H1 (cell line): ENCODE measurements at regions not wholly inside any gene's neighbourhood (a gene's known extent, or its start where the extent isn't known, plus 50 kb on each side); places are given as distances from the start of the nearest gene placed in this dataset.

Experiments used
- CTCF ChIA-PET: fragments of 300-600 bp; sonication (Branson Sonifier 250); formaldehyde crosslinking; loops from one replicate; lab custom pipeline; 2021; ENCODE audit not compliant: partially characterized antibody; lab: Charles Lee
- POLR2A ChIA-PET: fragments of 300-600 bp; sonication (Branson Sonifier 250); formaldehyde crosslinking; loops from one replicate; lab custom pipeline; 2021; ENCODE audit warnings: inconsistent platforms; ENCODE audit not compliant: partially characterized antibody; lab: Charles Lee
- DNase-seq, 2 experiments: peaks; one replicate each; pipeline versions ENCODE4 v3.0.0 to v3.0.0-alpha.2; 2010 to 2022; ENCODE audit warnings: low spot score in 2 of 2, low read depth in 1 of 2, mixed read lengths in 1 of 2
- FAIRE-seq: peaks from 2 replicates; lab custom pipeline; 2011; peaks lifted over from hg19 to GRCh38; lab: Jason Lieb, UNC
- H2AFZ ChIP-seq: 2 replicates; pipeline ENCODE4 v1.8.1; 2012; ENCODE audit warnings: low read length, inconsistent platforms
- H2AK5ac ChIP-seq: 2 replicates; pipeline ENCODE4 v1.6.1; 2013; ENCODE audit warnings: low read depth, low read length
- H2BK120ac ChIP-seq: replicated peaks from 2 replicates; pipeline ENCODE3; 2013; ENCODE audit warnings: low read depth, low read length, inconsistent platforms
- H2BK12ac ChIP-seq: 2 replicates; pipeline ENCODE4 v1.6.1; 2013; ENCODE audit warnings: low read depth, low read length
- H2BK15ac ChIP-seq: 2 replicates; pipeline ENCODE4 v1.6.1; 2013; ENCODE audit warnings: low read length
- H2BK20ac ChIP-seq: 2 replicates; pipeline ENCODE4 v1.6.1; 2013; ENCODE audit warnings: low read length
- H2BK5ac ChIP-seq: 2 replicates; pipeline ENCODE4 v1.6.1; 2013; ENCODE audit warnings: low read depth, low read length
- H3K14ac ChIP-seq: 2 replicates; pipeline ENCODE4 v1.6.1; 2013; ENCODE audit warnings: inconsistent platforms; ENCODE audit not compliant: insufficient read length
- H3K18ac ChIP-seq: 2 replicates; pipeline ENCODE4 v1.6.1; 2013; ENCODE audit warnings: low read length; ENCODE audit errors: extremely low read depth
- H3K23ac ChIP-seq: 2 replicates; pipeline ENCODE4 v1.6.1; 2013; ENCODE audit warnings: inconsistent platforms; ENCODE audit not compliant: insufficient read length
- H3K23me2 ChIP-seq: 2 replicates; pipeline ENCODE4 v1.6.1; 2013; ENCODE audit warnings: low read depth, low read length
- H3K27ac ChIP-seq: 2 replicates; pipeline ENCODE4 v1.6.1; 2011; ENCODE audit warnings: low read depth, low read length, inconsistent platforms
- H3K27me3 ChIP-seq, 4 experiments: replicated peaks in 1 of 4; 1 replicate in 1 of 4; 2 replicates in 3 of 4; pipeline versions ENCODE4 v1.6.1 to v1.8.1; 2011 to 2013; ENCODE audit warnings: low read length in 3 of 4, mild to moderate bottlenecking in 3 of 4, inconsistent platforms in 2 of 4, mixed read lengths in 2 of 4, moderate library complexity in 1 of 4; ENCODE audit not compliant: control insufficient read depth in 3 of 4, insufficient read depth in 3 of 4; ENCODE audit errors: extremely low read depth in 1 of 4
- H3K36me3 ChIP-seq, 4 experiments: 2 replicates each; pipeline versions ENCODE4 v1.6.1 to v1.8.1; 2011 to 2013; ENCODE audit warnings: mild to moderate bottlenecking in 4 of 4, low read length in 3 of 4, moderate library complexity in 2 of 4, control low read depth in 1 of 4, inconsistent platforms in 1 of 4; ENCODE audit not compliant: insufficient read depth in 4 of 4, control insufficient read depth in 2 of 4
- H3K4ac ChIP-seq: replicated peaks from 2 replicates; pipeline ENCODE3; 2013; ENCODE audit warnings: low read length, low read depth, mixed read lengths, inconsistent platforms; ENCODE audit not compliant: insufficient read length
- H3K4me1 ChIP-seq, 4 experiments: replicated peaks in 1 of 4; 1 replicate in 1 of 4; 2 replicates in 3 of 4; pipeline versions ENCODE4 v1.6.1 to v1.8.1; 2011 to 2013; ENCODE audit warnings: low read length in 3 of 4, inconsistent platforms in 2 of 4, mixed read lengths in 1 of 4; ENCODE audit not compliant: insufficient read depth in 4 of 4, control insufficient read depth in 3 of 4
- H3K4me2 ChIP-seq, 2 experiments: 2 replicates each; pipeline versions ENCODE4 v1.6.1 to v1.8.1; 2011 to 2013; ENCODE audit warnings: low read depth in 2 of 2, low read length in 2 of 2, control low read depth in 1 of 2, inconsistent platforms in 1 of 2, mild to moderate bottlenecking in 1 of 2; ENCODE audit not compliant: insufficient read depth in 1 of 2
- H3K4me3 ChIP-seq, 4 experiments: fragments of 200-600, 300-600 bp in 1 of 4; sonication (generic), shearing (Covaris generic), sonication (Bioruptor Twin) in 1 of 4; 2 replicates each; pipeline versions ENCODE4 v1.5.1 to v1.8.1; 2011 to 2016; ENCODE audit warnings: low read length in 4 of 4, low read depth in 3 of 4, control low read depth in 2 of 4, inconsistent platforms in 2 of 4, mild to moderate bottlenecking in 2 of 4, mixed read lengths in 1 of 4, moderate library complexity in 1 of 4; ENCODE audit not compliant: insufficient read depth in 2 of 4; ENCODE audit errors: extremely low read depth in 1 of 4
- H3K56ac ChIP-seq: replicated peaks from 2 replicates; pipeline ENCODE3; 2013; ENCODE audit warnings: low read depth, mild to moderate bottlenecking, mixed read lengths, low read length, inconsistent platforms; ENCODE audit not compliant: insufficient read length
- H3K79me1 ChIP-seq: 2 replicates; pipeline ENCODE4 v1.6.1; 2013; ENCODE audit warnings: low read depth, low read length, control low read depth
- H3K79me2 ChIP-seq, 2 experiments: 2 replicates each; pipeline versions ENCODE4 v1.6.1 to v1.8.1; 2012 to 2013; ENCODE audit warnings: low read length in 2 of 2, mild to moderate bottlenecking in 2 of 2, inconsistent platforms in 1 of 2; ENCODE audit not compliant: insufficient read depth in 2 of 2, control insufficient read depth in 1 of 2
- H3K9ac ChIP-seq, 4 experiments: replicated peaks in 1 of 4; 1 replicate in 1 of 4; 2 replicates in 3 of 4; pipeline versions ENCODE4 v1.6.1 to v1.8.1; 2011 to 2013; ENCODE audit warnings: low read depth in 3 of 4, low read length in 3 of 4, control low read depth in 2 of 4, mild to moderate bottlenecking in 2 of 4, moderate library complexity in 2 of 4, inconsistent platforms in 1 of 4; ENCODE audit errors: extremely low read depth in 1 of 4
- H3K9me3 ChIP-seq, 2 experiments: 2 replicates each; pipeline versions ENCODE4 v1.6.1 to v1.8.1; 2012 to 2013; ENCODE audit warnings: mild to moderate bottlenecking in 2 of 2, moderate library complexity in 2 of 2, control low read depth in 1 of 2, inconsistent platforms in 1 of 2, low read depth in 1 of 2, low read length in 1 of 2, mixed read lengths in 1 of 2; ENCODE audit not compliant: insufficient read depth in 2 of 2
- H4K20me1 ChIP-seq, 2 experiments: replicated peaks in 1 of 2; 2 replicates each; pipeline versions ENCODE3 to v1.8.1; 2011 to 2013; ENCODE audit warnings: inconsistent platforms in 2 of 2, low read length in 2 of 2, mild to moderate bottlenecking in 1 of 2; ENCODE audit not compliant: insufficient read depth in 2 of 2, control insufficient read depth in 1 of 2
- H4K5ac ChIP-seq: 2 replicates; pipeline ENCODE4 v1.6.1; 2013; ENCODE audit warnings: low read length, low read depth, mixed read lengths, inconsistent platforms; ENCODE audit not compliant: insufficient read length
- H4K8ac ChIP-seq: 2 replicates; pipeline ENCODE4 v1.8.0; 2013; ENCODE audit warnings: mild to moderate bottlenecking, moderate library complexity, low read length, inconsistent platforms; ENCODE audit not compliant: insufficient read depth; ENCODE audit errors: extremely low read depth
- H4K91ac ChIP-seq: replicated peaks from 2 replicates; pipeline ENCODE3; 2013; ENCODE audit warnings: low read length, mixed read lengths, inconsistent platforms; ENCODE audit not compliant: insufficient read length
- ATF2 ChIP-seq: IDR thresholded peaks from 2 replicates; pipeline ENCODE4 v1.6.1; 2012; ENCODE audit warnings: low read length, inconsistent platforms
- ATF3 ChIP-seq: IDR thresholded peaks from 2 replicates; pipeline ENCODE4 v1.6.1; 2011; ENCODE audit warnings: low read depth, mild to moderate bottlenecking, low read length; ENCODE audit not compliant: insufficient read depth
- CEBPB ChIP-seq: IDR thresholded peaks from 2 replicates; pipeline ENCODE4 v1.6.1; 2012; ENCODE audit warnings: low read depth, low read length
- HDAC6 ChIP-seq: IDR thresholded peaks from one replicate; pipeline ENCODE4 v1.7.1; 2012; ENCODE audit warnings: low read depth, mild to moderate bottlenecking, inconsistent platforms, low read length, moderate library complexity
- KDM1A ChIP-seq: fragments of 200-600, 300-600 bp; sonication (generic); IDR thresholded peaks from 2 replicates; pipeline ENCODE4 v1.7.1; 2016; ENCODE audit warnings: mild to moderate bottlenecking, low read length, borderline replicate concordance
- NRF1 ChIP-seq: IDR thresholded peaks from 2 replicates; pipeline ENCODE4 v1.6.1; 2011; ENCODE audit warnings: mild to moderate bottlenecking, low read depth, low read length, improper control_type of control experiment
- PHF8 ChIP-seq: fragments of 200-600 bp; sonication (generic); conservative IDR thresholded peaks from 2 replicates; pipeline ENCODE4 v1.7.1; 2012; ENCODE audit warnings: low read depth, mild to moderate bottlenecking, inconsistent platforms, low read length, moderate library complexity
- RBBP5 ChIP-seq: IDR thresholded peaks from 2 replicates; pipeline ENCODE4 v1.7.1; 2012; ENCODE audit warnings: low read depth, mild to moderate bottlenecking, inconsistent platforms, low read length, moderate library complexity, borderline replicate concordance
- RFX5 ChIP-seq: IDR thresholded peaks from 2 replicates; pipeline ENCODE4 v1.6.1; 2011; ENCODE audit warnings: low read depth, low read length, improper control_type of control experiment, borderline replicate concordance
- SRF ChIP-seq: IDR thresholded peaks from 2 replicates; pipeline ENCODE4 v1.6.1; 2011; ENCODE audit warnings: mild to moderate bottlenecking, low read depth, low read length, moderate library complexity
- TCF12 ChIP-seq: IDR thresholded peaks from 2 replicates; pipeline ENCODE4 v1.6.1; 2011; ENCODE audit warnings: low read depth, mild to moderate bottlenecking, low read length
- USF2 ChIP-seq: IDR thresholded peaks from 2 replicates; pipeline ENCODE4 v1.6.1; 2011; ENCODE audit warnings: low read length, improper control_type of control experiment
- WGBS, 2 experiments: shearing (Covaris generic) in 1 of 2; methylation state at CpG; one replicate each; pipeline versions ENCODE4 v1.1.6 to v1.1.7; 2013 to 2015; ENCODE audit warnings: low lambda C conversion rate in 2 of 2, mixed read lengths in 2 of 2, inconsistent platforms in 1 of 2, low coverage in 1 of 2, missing lambda C conversion rate in 1 of 2; ENCODE audit not compliant: insufficient replicate concordance in 2 of 2, insufficient coverage in 1 of 2, insufficient read length in 1 of 2; ENCODE audit errors: extremely low coverage in 1 of 2, missing lambda C conversion rate in 1 of 2; 5-methylcytosine and 5-hydroxymethylcytosine counted together

GRCh38 chrY:12310832-12311231 lies 390.2 kb upstream of the USP9Y start:
- Histone ChIP-seq H3K4ac (no peak overlapping the region), H3K18ac (no peak overlapping the region), H3K23me2 (no peaks in the 10 kb centered on the region), H3K9ac (no peak overlapping the region), H2BK120ac (no peak overlapping the region), H4K20me1 (no peaks in the 10 kb centered on the region), H3K9me3 (peaks cover 1 to 14% of the 10 kb centered on the region in 2 experiments; a peak in 1 of 4 replicates), H2AFZ (no peak overlapping the region), H2BK20ac (no peak overlapping the region), H3K23ac (no peak overlapping the region), H4K91ac (no peak overlapping the region), H3K4me3 (no peak overlapping the region), H2AK5ac (no peak overlapping the region), H3K36me3 (no peaks in the 10 kb centered on the region), H3K27me3 (no peaks in the 10 kb centered on the region), H2BK15ac (no peak overlapping the region), H2BK5ac (no peak overlapping the region), H3K79me2 (no peaks in the 10 kb centered on the region), H3K56ac (no peak overlapping the region), H3K4me1 (no peaks in the 10 kb centered on the region), H3K4me2 (no peak overlapping the region), H2BK12ac (no peak overlapping the region), H4K8ac (no peak overlapping the region), H4K5ac (no peak overlapping the region), H3K14ac (no peak overlapping the region), H3K79me1 (no peaks in the 10 kb centered on the region), H3K27ac (no peak overlapping the region)
- FAIRE-seq (no peak), DNase-seq (no peak)
- POLR2A ChIA-PET: no interaction called here
- 84% methylated on average over 4 of the region's 5 CpGs; no CpG with 5 or more reads in 1 of the 2 experiments for WGBS, 2 experiments
- CTCF ChIA-PET: no interaction called here
- no peak for TF ChIP-seq ATF3
- no peak for TF ChIP-seq HDAC6
- TF ChIP-seq USF2: no peak
- TF ChIP-seq CEBPB: no peak
- TF ChIP-seq SRF: no peak
- no peak for TF ChIP-seq RFX5
- TF ChIP-seq NRF1: no peak
- TF ChIP-seq PHF8: no peak
- TF ChIP-seq RBBP5: no peak
- no peak for TF ChIP-seq ATF2
- TF ChIP-seq TCF12: no peak
- TF ChIP-seq KDM1A: no peak
